ENCODE measurements at regions not wholly inside any gene's neighbourhood (a gene's known extent, or its start where the extent isn't known, plus 50 kb on each side); places are given as distances from the start of the nearest gene placed in this dataset.

DNA sequence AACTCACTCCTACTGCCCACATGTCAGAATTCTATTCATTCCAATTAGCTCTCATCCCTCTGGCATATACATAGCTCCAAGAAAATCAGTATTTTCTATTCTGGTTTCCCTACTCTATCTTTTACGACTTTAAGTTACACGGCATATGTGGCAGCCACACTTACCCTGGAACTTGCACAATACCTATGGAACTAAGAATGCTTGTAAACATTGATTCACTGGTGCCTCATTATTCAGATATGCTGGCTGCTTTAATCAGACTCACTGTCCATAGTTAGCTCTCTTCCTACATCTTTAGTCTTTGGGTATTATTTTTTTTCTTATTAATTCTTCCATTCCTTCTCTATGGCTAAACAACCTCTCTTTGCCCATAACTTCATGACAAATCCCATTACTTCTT, 1519.9 kb upstream of the ACVR2A start:
- TF ChIP-seq EZH2 (IDR thresholded peaks at IDR 0.05; ENCODE audit: low read depth, unreplicated experiment) = no peak
- TF ChIP-seq STAT1 (IDR thresholded peaks at IDR 0.05; ENCODE audit: unreplicated experiment) = no peak
- TF ChIP-seq, protein P1, sequence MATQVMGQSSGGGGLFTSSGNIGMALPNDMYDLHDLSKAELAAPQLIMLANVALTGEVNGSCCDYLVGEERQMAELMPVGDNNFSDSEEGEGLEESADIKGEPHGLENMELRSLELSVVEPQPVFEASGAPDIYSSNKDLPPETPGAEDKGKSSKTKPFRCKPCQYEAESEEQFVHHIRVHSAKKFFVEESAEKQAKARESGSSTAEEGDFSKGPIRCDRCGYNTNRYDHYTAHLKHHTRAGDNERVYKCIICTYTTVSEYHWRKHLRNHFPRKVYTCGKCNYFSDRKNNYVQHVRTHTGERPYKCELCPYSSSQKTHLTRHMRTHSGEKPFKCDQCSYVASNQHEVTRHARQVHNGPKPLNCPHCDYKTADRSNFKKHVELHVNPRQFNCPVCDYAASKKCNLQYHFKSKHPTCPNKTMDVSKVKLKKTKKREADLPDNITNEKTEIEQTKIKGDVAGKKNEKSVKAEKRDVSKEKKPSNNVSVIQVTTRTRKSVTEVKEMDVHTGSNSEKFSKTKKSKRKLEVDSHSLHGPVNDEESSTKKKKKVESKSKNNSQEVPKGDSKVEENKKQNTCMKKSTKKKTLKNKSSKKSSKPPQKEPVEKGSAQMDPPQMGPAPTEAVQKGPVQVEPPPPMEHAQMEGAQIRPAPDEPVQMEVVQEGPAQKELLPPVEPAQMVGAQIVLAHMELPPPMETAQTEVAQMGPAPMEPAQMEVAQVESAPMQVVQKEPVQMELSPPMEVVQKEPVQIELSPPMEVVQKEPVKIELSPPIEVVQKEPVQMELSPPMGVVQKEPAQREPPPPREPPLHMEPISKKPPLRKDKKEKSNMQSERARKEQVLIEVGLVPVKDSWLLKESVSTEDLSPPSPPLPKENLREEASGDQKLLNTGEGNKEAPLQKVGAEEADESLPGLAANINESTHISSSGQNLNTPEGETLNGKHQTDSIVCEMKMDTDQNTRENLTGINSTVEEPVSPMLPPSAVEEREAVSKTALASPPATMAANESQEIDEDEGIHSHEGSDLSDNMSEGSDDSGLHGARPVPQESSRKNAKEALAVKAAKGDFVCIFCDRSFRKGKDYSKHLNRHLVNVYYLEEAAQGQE (IDR thresholded peaks at IDR 0.05; ENCODE audit: unreplicated experiment) = no peak
- TF ChIP-seq, protein P2, sequence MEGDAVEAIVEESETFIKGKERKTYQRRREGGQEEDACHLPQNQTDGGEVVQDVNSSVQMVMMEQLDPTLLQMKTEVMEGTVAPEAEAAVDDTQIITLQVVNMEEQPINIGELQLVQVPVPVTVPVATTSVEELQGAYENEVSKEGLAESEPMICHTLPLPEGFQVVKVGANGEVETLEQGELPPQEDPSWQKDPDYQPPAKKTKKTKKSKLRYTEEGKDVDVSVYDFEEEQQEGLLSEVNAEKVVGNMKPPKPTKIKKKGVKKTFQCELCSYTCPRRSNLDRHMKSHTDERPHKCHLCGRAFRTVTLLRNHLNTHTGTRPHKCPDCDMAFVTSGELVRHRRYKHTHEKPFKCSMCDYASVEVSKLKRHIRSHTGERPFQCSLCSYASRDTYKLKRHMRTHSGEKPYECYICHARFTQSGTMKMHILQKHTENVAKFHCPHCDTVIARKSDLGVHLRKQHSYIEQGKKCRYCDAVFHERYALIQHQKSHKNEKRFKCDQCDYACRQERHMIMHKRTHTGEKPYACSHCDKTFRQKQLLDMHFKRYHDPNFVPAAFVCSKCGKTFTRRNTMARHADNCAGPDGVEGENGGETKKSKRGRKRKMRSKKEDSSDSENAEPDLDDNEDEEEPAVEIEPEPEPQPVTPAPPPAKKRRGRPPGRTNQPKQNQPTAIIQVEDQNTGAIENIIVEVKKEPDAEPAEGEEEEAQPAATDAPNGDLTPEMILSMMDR (conservative IDR thresholded peaks at IDR 0.05; ENCODE audit: low read depth in 2 of 2) = no peak
- TF ChIP-seq EZH2phosphoT487 (IDR thresholded peaks at IDR 0.05; ENCODE audit: unreplicated experiment) = no peak
- TF ChIP-seq POLR2AphosphoS5 (IDR thresholded peaks at IDR 0.05; ENCODE audit: low read depth) = no peak

Measured in GM23338 (cell line).